ENCODE measurements at regions not wholly inside any gene's neighbourhood (a gene's known extent, or its start where the extent isn't known, plus 50 kb on each side); places are given as distances from the start of the nearest gene placed in this dataset.

- peaks cover 5% of the 10 kb centered on the region for H3K27me3 Mint-ChIP-seq (ENCODE audit: low read depth)
- H3K27ac Mint-ChIP-seq, result no peak overlapping the region
- no peaks in the 10 kb centered on the region for H3K36me3 Mint-ChIP-seq (ENCODE audit: low read depth)
- H3K9me3 Mint-ChIP-seq, result no peaks in the 10 kb centered on the region
- H3K4me1 Mint-ChIP-seq (ENCODE audit: low read depth), result no peaks in the 10 kb centered on the region
- no peak overlapping the region for H3K4me3 Mint-ChIP-seq
- DNase-seq (ENCODE audit: low spot score), result no peak
These were observed 409.9 kb downstream of the PTPRU start for GRCh38 chr1:29646161-29646775.

- Mint-ChIP-seq H3K27ac (no peak overlapping the region), H3K36me3 (ENCODE audit: low read depth) (no peaks in the 10 kb centered on the region), H3K4me3 (no peak overlapping the region), H3K4me1 (ENCODE audit: low read depth) (no peaks in the 10 kb centered on the region), H3K9me3 (no peaks in the 10 kb centered on the region), H3K27me3 (ENCODE audit: low read depth) (peaks cover 5% of the 10 kb centered on the region)
- DNase-seq (ENCODE audit: low spot score), result no peak
These were observed 409.3 kb downstream of the PTPRU start for GRCh38 chr1:29645586-29645985.

- no peak overlapping the region for H3K4me3 Mint-ChIP-seq
- no peaks in the 10 kb centered on the region for H3K4me1 Mint-ChIP-seq (ENCODE audit: low read depth)
- peaks cover 5% of the 10 kb centered on the region for H3K27me3 Mint-ChIP-seq (ENCODE audit: low read depth)
- no peaks in the 10 kb centered on the region for H3K36me3 Mint-ChIP-seq (ENCODE audit: low read depth)
- H3K27ac Mint-ChIP-seq, result no peak overlapping the region
- DNase-seq (ENCODE audit: low spot score), result no peak
- H3K9me3 Mint-ChIP-seq, result no peaks in the 10 kb centered on the region
These were observed 408.5 kb downstream of the PTPRU start for GRCh38 chr1:29644812-29645211.

GRCh38 chr1:29643838-29644440 lies 407.6 kb downstream of the PTPRU start:
- H3K27ac Mint-ChIP-seq, result no peak overlapping the region

GRCh38 chr1:29643281-29643680 lies 407.0 kb downstream of the PTPRU start:
- H3K4me3 Mint-ChIP-seq, result no peak overlapping the region
- H3K27ac Mint-ChIP-seq, result no peak overlapping the region
- no peaks in the 10 kb centered on the region for H3K9me3 Mint-ChIP-seq
- H3K36me3 Mint-ChIP-seq (ENCODE audit: low read depth), result no peaks in the 10 kb centered on the region
- H3K4me1 Mint-ChIP-seq (ENCODE audit: low read depth), result no peaks in the 10 kb centered on the region
- no peak for DNase-seq (ENCODE audit: low spot score)
- H3K27me3 Mint-ChIP-seq (ENCODE audit: low read depth), result peaks cover 5% of the 10 kb centered on the region

More at GRCh38 chr1:29643838-29644440, 407.6 kb downstream of the PTPRU start:
- no peak for DNase-seq (ENCODE audit: low spot score)
- H3K9me3 Mint-ChIP-seq, result no peaks in the 10 kb centered on the region
- H3K36me3 Mint-ChIP-seq (ENCODE audit: low read depth), result no peaks in the 10 kb centered on the region
- no peak overlapping the region for H3K4me3 Mint-ChIP-seq
- H3K4me1 Mint-ChIP-seq (ENCODE audit: low read depth), result no peaks in the 10 kb centered on the region
- peaks cover 5% of the 10 kb centered on the region for H3K27me3 Mint-ChIP-seq (ENCODE audit: low read depth)

GRCh38 chr1:29642519-29642918 lies 406.2 kb downstream of the PTPRU start:
- H3K9me3 Mint-ChIP-seq, result no peaks in the 10 kb centered on the region

GRCh38 chr1:29641921-29642320 lies 405.6 kb downstream of the PTPRU start:
- H3K27ac Mint-ChIP-seq, result no peak overlapping the region
- no peak for DNase-seq (ENCODE audit: low spot score)
- H3K4me3 Mint-ChIP-seq, result no peak overlapping the region
- H3K36me3 Mint-ChIP-seq (ENCODE audit: low read depth), result no peaks in the 10 kb centered on the region
- H3K9me3 Mint-ChIP-seq, result no peaks in the 10 kb centered on the region
- peaks cover 3% of the 10 kb centered on the region for H3K27me3 Mint-ChIP-seq (ENCODE audit: low read depth)
- no peaks in the 10 kb centered on the region for H3K4me1 Mint-ChIP-seq (ENCODE audit: low read depth)

More at GRCh38 chr1:29642519-29642918, 406.2 kb downstream of the PTPRU start:
- H3K4me3 Mint-ChIP-seq, result no peak overlapping the region
- no peaks in the 10 kb centered on the region for H3K36me3 Mint-ChIP-seq (ENCODE audit: low read depth)
- no peaks in the 10 kb centered on the region for H3K4me1 Mint-ChIP-seq (ENCODE audit: low read depth)
- no peak overlapping the region for H3K27ac Mint-ChIP-seq
- H3K27me3 Mint-ChIP-seq (ENCODE audit: low read depth), result peaks cover 3% of the 10 kb centered on the region
- DNase-seq (ENCODE audit: low spot score), result no peak

- Mint-ChIP-seq H3K27ac (no peak overlapping the region), H3K27me3 (ENCODE audit: low read depth) (peaks cover 3% of the 10 kb centered on the region), H3K4me1 (ENCODE audit: low read depth) (no peaks in the 10 kb centered on the region), H3K36me3 (ENCODE audit: low read depth) (no peaks in the 10 kb centered on the region), H3K9me3 (no peaks in the 10 kb centered on the region), H3K4me3 (no peak overlapping the region)
- DNase-seq (ENCODE audit: low spot score), result no peak
These were observed 404.1 kb downstream of the PTPRU start for GRCh38 chr1:29640428-29640785.

- Mint-ChIP-seq H3K4me3 (no peak overlapping the region), H3K27ac (no peak overlapping the region), H3K36me3 (ENCODE audit: low read depth) (no peaks in the 10 kb centered on the region), H3K27me3 (ENCODE audit: low read depth) (peaks cover 3% of the 10 kb centered on the region), H3K9me3 (no peaks in the 10 kb centered on the region), H3K4me1 (ENCODE audit: low read depth) (no peaks in the 10 kb centered on the region)
- no peak for DNase-seq (ENCODE audit: low spot score)
These were observed 403.6 kb downstream of the PTPRU start for GRCh38 chr1:29639741-29640427.

- no peaks in the 10 kb centered on the region for H3K4me1 Mint-ChIP-seq (ENCODE audit: low read depth)
- no peak overlapping the region for H3K4me3 Mint-ChIP-seq
- no peaks in the 10 kb centered on the region for H3K36me3 Mint-ChIP-seq (ENCODE audit: low read depth)
- no peaks in the 10 kb centered on the region for H3K9me3 Mint-ChIP-seq
- no peak overlapping the region for H3K27ac Mint-ChIP-seq
- no peak for DNase-seq (ENCODE audit: low spot score)
- peaks cover 3% of the 10 kb centered on the region for H3K27me3 Mint-ChIP-seq (ENCODE audit: low read depth)
These were observed 402.9 kb downstream of the PTPRU start for GRCh38 chr1:29639156-29639736.

- H3K36me3 Mint-ChIP-seq (ENCODE audit: low read depth), result no peaks in the 10 kb centered on the region
- no peaks in the 10 kb centered on the region for H3K27me3 Mint-ChIP-seq (ENCODE audit: low read depth)
- H3K9me3 Mint-ChIP-seq, result no peaks in the 10 kb centered on the region
- no peak overlapping the region for H3K4me3 Mint-ChIP-seq
- DNase-seq (ENCODE audit: low spot score), result no peak
- H3K27ac Mint-ChIP-seq, result no peak overlapping the region
- no peaks in the 10 kb centered on the region for H3K4me1 Mint-ChIP-seq (ENCODE audit: low read depth)
These were observed 402.0 kb downstream of the PTPRU start for GRCh38 chr1:29638281-29638680.

- H3K27ac Mint-ChIP-seq, result no peak overlapping the region
- H3K9me3 Mint-ChIP-seq, result no peaks in the 10 kb centered on the region
- no peaks in the 10 kb centered on the region for H3K27me3 Mint-ChIP-seq (ENCODE audit: low read depth)
- no peaks in the 10 kb centered on the region for H3K4me1 Mint-ChIP-seq (ENCODE audit: low read depth)
- no peaks in the 10 kb centered on the region for H3K36me3 Mint-ChIP-seq (ENCODE audit: low read depth)
- no peak overlapping the region for H3K4me3 Mint-ChIP-seq
- DNase-seq (ENCODE audit: low spot score), result no peak
These were observed 400.6 kb downstream of the PTPRU start for GRCh38 chr1:29636936-29637335.

GRCh38 chr1:29635501-29636263 lies 399.4 kb downstream of the PTPRU start:
- Mint-ChIP-seq H3K9me3 (no peaks in the 10 kb centered on the region), H3K36me3 (ENCODE audit: low read depth) (no peaks in the 10 kb centered on the region), H3K27me3 (ENCODE audit: low read depth) (no peaks in the 10 kb centered on the region), H3K4me1 (ENCODE audit: low read depth) (no peaks in the 10 kb centered on the region), H3K4me3 (no peak overlapping the region), H3K27ac (no peak overlapping the region)
- DNase-seq (ENCODE audit: low spot score), result no peak
